ENCODE measurements at regions not wholly inside any gene's neighbourhood (a gene's known extent, or its start where the extent isn't known, plus 50 kb on each side); places are given as distances from the start of the nearest gene placed in this dataset.

- ChIA-PET RAD21 (ENCODE audit: low non-redundant PET in 1 of 2, low total read pairs in 2 of 2, uncharacterized antibody in 2 of 2, unreplicated experiment in 2 of 2) (interaction anchor here in 1 of 2 experiments (0.9 kb wide), 1 partner anchor 209 kb away, joined by 5 read pairs; no protein-coding TSS in a partner anchor), POLR2A (interaction anchor here (1.2 kb wide), 1 partner anchor 377 kb away, joined by 3 read pairs; no protein-coding TSS in a partner anchor), CTCF (interaction anchor here (0.9 to 2.4 kb wide), 4 partner anchors 17 to 377 kb away, joined by 3 to 18 read pairs (median 5); no protein-coding TSS in a partner anchor)
- no peak overlapping the region for H3K4me2 ChIP-seq (ENCODE audit: low read length)
- H3K36me3 ChIP-seq (ENCODE audit: control insufficient read depth in 1 of 2, insufficient read depth in 2 of 2, low read length in 2 of 2) = no peaks in the 10 kb centered on the region
- H2AFZ ChIP-seq (ENCODE audit: low read depth, low read length, poor library complexity, severe bottlenecking) = peak overlapping the region; percentile 22
- BruUV-seq (replicated peaks) = no TSS peak
- ATAC-seq = no peak
- no peak for TF ChIP-seq EGR1 (IDR thresholded peaks at IDR 0.05; ENCODE audit: low read depth)
- TF ChIP-seq SRF (IDR thresholded peaks at IDR 0.05; ENCODE audit: low read depth) = no peak
- no peak for TF ChIP-seq SIN3A (IDR thresholded peaks at IDR 0.05; ENCODE audit: low read depth)
- no peak for TF ChIP-seq TCF7L2 (IDR thresholded peaks at IDR 0.05; ENCODE audit: borderline replicate concordance, extremely low read depth, insufficient read depth, insufficient read length)
- TF ChIP-seq SP1 (IDR thresholded peaks at IDR 0.05; ENCODE audit: low read depth) = no peak
- no peak for TF ChIP-seq JUND (IDR thresholded peaks at IDR 0.05)
- TF ChIP-seq MAX (IDR thresholded peaks at IDR 0.05) = no peak
- TF ChIP-seq CEBPB (IDR thresholded peaks at IDR 0.05; ENCODE audit: low read depth) = no peak
- TF ChIP-seq ELF1 (IDR thresholded peaks at IDR 0.05; ENCODE audit: borderline replicate concordance, low read depth) = no peak
- no peak for TF ChIP-seq YY1 (IDR thresholded peaks at IDR 0.05; ENCODE audit: extremely low read depth, insufficient replicate concordance, low read depth, low read length)
- H4K20me1 ChIP-seq (ENCODE audit: insufficient read depth) = no peaks in the 10 kb centered on the region
- H3K79me2 ChIP-seq (ENCODE audit: insufficient read depth, low read length) = no peaks in the 10 kb centered on the region
- H3K4me1 ChIP-seq (ENCODE audit: control insufficient read depth in 1 of 2, insufficient read depth in 2 of 2, low read length in 2 of 2) = peaks cover 0 to 7% of the 10 kb centered on the region in 2 experiments; a peak in 1 of 4 replicates
- H3K9me2 ChIP-seq (ENCODE audit: insufficient read depth) = no peaks in the 10 kb centered on the region
- H3K27ac ChIP-seq (ENCODE audit: low read depth, low read length) = no peak overlapping the region
- no peaks in the 10 kb centered on the region for H3K9me3 ChIP-seq (ENCODE audit: control insufficient read depth in 1 of 2, insufficient read depth in 1 of 2, low read depth in 1 of 2, low read length in 2 of 2)
- H3K9ac ChIP-seq (ENCODE audit: low read length) = no peak overlapping the region
- intact Hi-C loops (cut with micrococcal nuclease) = no loop called here
- no peaks in the 10 kb centered on the region for H3K27me3 ChIP-seq (ENCODE audit: insufficient read depth, low read length)
- no peak for DNase-seq (ENCODE audit: low read depth, low spot score)
- no peak overlapping the region for H3K4me3 ChIP-seq (replicated peaks in 1 of 2; ENCODE audit: low read depth in 1 of 2, low read length in 2 of 2)
Measured at GRCh38 chr7:54878339-54878738, 119.3 kb upstream of the SEC61G start.

GRCh38 chr7:54879776-54880175 is 120.8 kb upstream of the SEC61G start:
- Histone ChIP-seq H3K27me3 (ENCODE audit: insufficient read depth, low read length) (no peaks in the 10 kb centered on the region), H3K27ac (ENCODE audit: low read depth, low read length) (no peak overlapping the region), H3K79me2 (ENCODE audit: insufficient read depth, low read length) (no peaks in the 10 kb centered on the region), H3K4me1 (ENCODE audit: control insufficient read depth in 1 of 2, insufficient read depth in 2 of 2, low read length in 2 of 2) (peaks cover 0 to 7% of the 10 kb centered on the region in 2 experiments; a peak in 1 of 4 replicates), H2AFZ (ENCODE audit: low read depth, low read length, poor library complexity, severe bottlenecking) (no peak overlapping the region), H4K20me1 (ENCODE audit: insufficient read depth) (no peaks in the 10 kb centered on the region), H3K9me3 (ENCODE audit: control insufficient read depth in 1 of 2, insufficient read depth in 1 of 2, low read depth in 1 of 2, low read length in 2 of 2) (no peaks in the 10 kb centered on the region), H3K4me3 (replicated peaks in 1 of 2; ENCODE audit: low read depth in 1 of 2, low read length in 2 of 2) (no peak overlapping the region), H3K9ac (ENCODE audit: low read length) (no peak overlapping the region), H3K4me2 (ENCODE audit: low read length) (no peak overlapping the region), H3K36me3 (ENCODE audit: control insufficient read depth in 1 of 2, insufficient read depth in 2 of 2, low read length in 2 of 2) (no peaks in the 10 kb centered on the region), H3K9me2 (ENCODE audit: insufficient read depth) (no peaks in the 10 kb centered on the region)
- ChIA-PET POLR2A (no interaction called here), CTCF (no interaction called here), RAD21 (ENCODE audit: low non-redundant PET in 1 of 2, low total read pairs in 2 of 2, uncharacterized antibody in 2 of 2, unreplicated experiment in 2 of 2) (no interaction called here)
- intact Hi-C loops (cut with micrococcal nuclease) = no loop called here
- no TSS peak for BruUV-seq (replicated peaks)
- no peak for DNase-seq (ENCODE audit: low read depth, low spot score)
- no peak for ATAC-seq
- TF ChIP-seq POLR2A (IDR thresholded peaks at IDR 0.05; ENCODE audit: borderline replicate concordance, extremely low read depth, insufficient read depth, insufficient read length) (no peak), MAX (IDR thresholded peaks at IDR 0.05) (no peak), YY1 (IDR thresholded peaks at IDR 0.05; ENCODE audit: extremely low read depth, insufficient replicate concordance, low read depth, low read length) (no peak), EZH2 (IDR thresholded peaks at IDR 0.05) (no peak), POLR2AphosphoS5 (IDR thresholded peaks at IDR 0.05; ENCODE audit: low read depth, low read length) (no peak), CEBPB (IDR thresholded peaks at IDR 0.05; ENCODE audit: low read depth) (no peak), SIN3A (IDR thresholded peaks at IDR 0.05; ENCODE audit: low read depth) (no peak), EZH2phosphoT487 (IDR thresholded peaks at IDR 0.05; ENCODE audit: borderline replicate concordance) (no peak)
- TF ChIP-seq, protein P1, sequence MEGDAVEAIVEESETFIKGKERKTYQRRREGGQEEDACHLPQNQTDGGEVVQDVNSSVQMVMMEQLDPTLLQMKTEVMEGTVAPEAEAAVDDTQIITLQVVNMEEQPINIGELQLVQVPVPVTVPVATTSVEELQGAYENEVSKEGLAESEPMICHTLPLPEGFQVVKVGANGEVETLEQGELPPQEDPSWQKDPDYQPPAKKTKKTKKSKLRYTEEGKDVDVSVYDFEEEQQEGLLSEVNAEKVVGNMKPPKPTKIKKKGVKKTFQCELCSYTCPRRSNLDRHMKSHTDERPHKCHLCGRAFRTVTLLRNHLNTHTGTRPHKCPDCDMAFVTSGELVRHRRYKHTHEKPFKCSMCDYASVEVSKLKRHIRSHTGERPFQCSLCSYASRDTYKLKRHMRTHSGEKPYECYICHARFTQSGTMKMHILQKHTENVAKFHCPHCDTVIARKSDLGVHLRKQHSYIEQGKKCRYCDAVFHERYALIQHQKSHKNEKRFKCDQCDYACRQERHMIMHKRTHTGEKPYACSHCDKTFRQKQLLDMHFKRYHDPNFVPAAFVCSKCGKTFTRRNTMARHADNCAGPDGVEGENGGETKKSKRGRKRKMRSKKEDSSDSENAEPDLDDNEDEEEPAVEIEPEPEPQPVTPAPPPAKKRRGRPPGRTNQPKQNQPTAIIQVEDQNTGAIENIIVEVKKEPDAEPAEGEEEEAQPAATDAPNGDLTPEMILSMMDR (IDR thresholded peaks at IDR 0.05 in 2 of 3, conservative IDR thresholded peaks at IDR 0.05 in 1 of 3; ENCODE audit: borderline replicate concordance in 1 of 3, insufficient read depth in 1 of 3, low read depth in 2 of 3, low read length in 2 of 3) = no peak
